ENCODE measurements at regions not wholly inside any gene's neighbourhood (a gene's known extent, or its start where the extent isn't known, plus 50 kb on each side); places are given as distances from the start of the nearest gene placed in this dataset.
"Not testable (repeated sequence)": the region's sequence is repeated elsewhere in the genome, so short reads cannot be mapped to it uniquely, and the experiment has no call there.

GRCh38 chr5:25286319-25286718, 641.5 kb upstream of the CDH10 start:
- Histone ChIP-seq H3K36me3 (ENCODE audit: insufficient read depth, low read length) (no peaks in the 10 kb centered on the region), H3K4me3 (ENCODE audit: low read depth, low read length, poor library complexity, severe bottlenecking) (no peak overlapping the region), H3K4me2 (ENCODE audit: low read length) (no peak overlapping the region), H3K9me2 (ENCODE audit: insufficient read depth, low read length) (no peaks in the 10 kb centered on the region), H3K4me1 (ENCODE audit: insufficient read depth, low read length, poor library complexity, severe bottlenecking) (no peaks in the 10 kb centered on the region), H3K27ac (ENCODE audit: low read depth, low read length, poor library complexity, severe bottlenecking) (no peak overlapping the region), H3K79me2 (ENCODE audit: insufficient read depth, low read depth, low read length) (no peaks in the 10 kb centered on the region), H2AFZ (ENCODE audit: low read length) (no peak overlapping the region), H4K20me1 (ENCODE audit: insufficient read depth, low read length) (no peaks in the 10 kb centered on the region), H3K9me3 (ENCODE audit: low read length) (0 out of 2 replicates have a peak, but pooled peaks cover 10% of the 10 kb centered on the region)
- ChIA-PET CTCF (ENCODE audit: unreplicated experiment) (no interaction called here), POLR2A (no interaction called here)
- intact Hi-C loops (cut with micrococcal nuclease; ENCODE audit: unreplicated experiment), result no loop called here
- no TSS peak for BruUV-seq (replicated peaks)
- TF ChIP-seq CTCF (conservative IDR thresholded peaks at IDR 0.05; ENCODE audit: low read length) (no peak), EZH2phosphoT487 (IDR thresholded peaks at IDR 0.05; ENCODE audit: borderline replicate concordance, low read depth, low read length) (no peak)
- DNase-seq (ENCODE audit: low spot score), result no peak

DNA sequence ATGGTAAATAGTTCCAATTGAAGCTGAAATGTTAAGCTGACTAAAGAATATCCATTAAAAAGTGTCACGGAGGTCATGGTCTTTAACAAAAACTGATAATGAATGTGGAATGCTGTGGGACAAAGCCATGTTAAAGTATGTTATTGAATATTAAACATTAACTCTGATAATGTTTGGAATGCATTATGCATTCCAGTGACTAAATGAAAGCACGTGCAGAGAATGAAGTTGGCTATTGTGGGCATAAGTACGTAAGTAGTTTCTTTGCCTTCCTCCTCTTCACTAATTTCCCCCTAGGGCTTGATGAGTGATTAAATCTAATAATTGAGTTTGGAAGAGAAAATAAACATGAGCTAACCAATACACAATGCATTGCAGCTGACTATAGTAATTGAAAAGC, 640.4 kb upstream of the CDH10 start:
- H3K36me3 ChIP-seq (ENCODE audit: insufficient read depth, low read length), result no peaks in the 10 kb centered on the region
- no peaks in the 10 kb centered on the region for H3K9me2 ChIP-seq (ENCODE audit: insufficient read depth, low read length)
- H3K4me2 ChIP-seq (ENCODE audit: low read length), result no peak overlapping the region
- ChIA-PET POLR2A (no interaction called here), CTCF (ENCODE audit: unreplicated experiment) (no interaction called here)
- H2AFZ ChIP-seq (ENCODE audit: low read length), result no peak overlapping the region
- 0 out of 2 replicates have a peak, but pooled peaks cover 5% of the 10 kb centered on the region for H3K9me3 ChIP-seq (ENCODE audit: low read length)
- H3K4me3 ChIP-seq (ENCODE audit: low read depth, low read length, poor library complexity, severe bottlenecking), result no peak overlapping the region
- no peak overlapping the region for H3K27ac ChIP-seq (ENCODE audit: low read depth, low read length, poor library complexity, severe bottlenecking)
- no TSS peak for BruUV-seq (replicated peaks)
- H3K4me1 ChIP-seq (ENCODE audit: insufficient read depth, low read length, poor library complexity, severe bottlenecking), result no peaks in the 10 kb centered on the region
- intact Hi-C loops (cut with micrococcal nuclease; ENCODE audit: unreplicated experiment), result no loop called here
- TF ChIP-seq CTCF (conservative IDR thresholded peaks at IDR 0.05; ENCODE audit: low read length) (no peak), EZH2phosphoT487 (IDR thresholded peaks at IDR 0.05; ENCODE audit: borderline replicate concordance, low read depth, low read length) (no peak)
- no peaks in the 10 kb centered on the region for H3K79me2 ChIP-seq (ENCODE audit: insufficient read depth, low read depth, low read length)
- no peaks in the 10 kb centered on the region for H4K20me1 ChIP-seq (ENCODE audit: insufficient read depth, low read length)
- DNase-seq (ENCODE audit: low spot score), result no peak

DNA sequence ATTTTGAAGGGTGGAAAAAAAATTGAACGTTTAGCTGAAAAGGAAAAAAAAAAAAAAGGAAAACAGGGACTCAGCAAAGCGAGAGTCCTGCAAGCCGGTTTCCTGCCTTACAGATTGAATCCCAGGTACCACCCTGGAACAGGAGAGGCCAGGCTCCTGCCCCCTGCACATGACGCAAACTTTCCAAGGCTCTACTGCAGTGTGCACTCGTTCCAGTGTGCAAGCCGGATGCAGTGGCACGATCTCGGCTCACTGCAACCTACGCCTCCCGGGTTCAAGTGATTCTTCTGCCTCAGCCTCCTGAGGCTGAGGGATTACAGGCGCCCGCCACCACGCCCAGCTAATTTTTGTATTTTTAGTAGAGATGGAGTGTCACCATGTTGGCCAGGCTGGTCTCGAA, 618.7 kb upstream of the CDH10 start:
- BruUV-seq (replicated peaks); H4K20me1 ChIP-seq (ENCODE audit: insufficient read depth, low read length); H3K36me3 ChIP-seq (ENCODE audit: insufficient read depth, low read length); POLR2A ChIA-PET; H3K4me1 ChIP-seq (ENCODE audit: insufficient read depth, low read length, poor library complexity, severe bottlenecking); H3K9me2 ChIP-seq (ENCODE audit: insufficient read depth, low read length); intact Hi-C loops (cut with micrococcal nuclease; ENCODE audit: unreplicated experiment); H3K4me2 ChIP-seq (ENCODE audit: low read length); DNase-seq (ENCODE audit: low spot score); H3K79me2 ChIP-seq (ENCODE audit: insufficient read depth, low read depth, low read length); H3K27ac ChIP-seq (ENCODE audit: low read depth, low read length, poor library complexity, severe bottlenecking); H3K9me3 ChIP-seq (ENCODE audit: low read length); H2AFZ ChIP-seq (ENCODE audit: low read length); CTCF ChIA-PET (ENCODE audit: unreplicated experiment); H3K4me3 ChIP-seq (ENCODE audit: low read depth, low read length, poor library complexity, severe bottlenecking): not testable (repeated sequence)

Data from OCI-LY7 (cell line).